NK-92 treated with Interleukin-12 subunit alpha and Interleukin-12 subunit beta, amount 100 ng/mL, for 24 hours (cell line): ENCODE measurements at regions not wholly inside any gene's neighbourhood (a gene's known extent, or its start where the extent isn't known, plus 50 kb on each side); places are given as distances from the start of the nearest gene placed in this dataset.
"Not testable (repeated sequence)": the region's sequence is repeated elsewhere in the genome, so short reads cannot be mapped to it uniquely, and the experiment has no call there.

ENCODE experiments used
- DNase-seq: peaks from one replicate; lab custom pipeline; 2025; lab: John Stamatoyannopoulos, UW

DNA sequence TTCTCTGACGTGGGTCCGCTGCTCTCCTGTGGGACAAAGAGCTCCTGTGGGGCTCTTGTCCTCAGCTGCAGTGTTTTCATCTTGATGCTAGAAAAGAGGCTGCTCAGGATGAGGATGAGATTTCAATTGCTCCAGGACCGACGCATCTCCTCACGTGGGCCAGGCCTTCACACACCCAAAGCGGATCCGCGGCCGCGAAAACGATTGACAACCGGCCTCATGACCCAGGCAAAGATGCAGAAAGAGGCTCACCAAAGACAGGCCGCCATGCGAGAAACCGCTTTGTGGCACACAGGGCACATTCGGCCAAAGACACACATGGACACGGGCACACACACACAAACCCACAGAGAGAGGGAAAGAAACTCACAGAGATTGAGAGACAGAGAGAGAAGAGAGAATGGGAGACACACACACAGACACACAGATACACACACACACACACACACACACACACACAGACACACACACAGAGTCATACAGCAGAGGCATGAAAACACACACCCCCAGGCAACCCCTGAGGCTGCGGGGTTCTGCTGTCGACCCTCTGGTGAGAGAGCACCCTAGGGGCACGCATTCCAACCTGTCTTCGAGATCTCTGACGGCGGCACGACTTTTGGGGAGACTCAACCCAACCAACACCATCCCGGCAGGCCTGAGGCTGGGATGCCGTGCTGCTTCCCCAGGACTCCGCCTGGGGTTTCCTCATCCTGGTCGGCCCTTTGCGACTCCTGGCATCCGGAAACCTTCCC lies 168.5 kb upstream of the ZNF337 start:
- DNase-seq, result not testable (repeated sequence)

- DNase-seq, result no peak
These were observed 167.8 kb upstream of the ZNF337 start for GRCh38 chr20:25864326-25864962.

- DNase-seq, result no peak
These were observed 167.1 kb upstream of the ZNF337 start for GRCh38 chr20:25863536-25864325.

- not testable (repeated sequence) for DNase-seq
These were observed 166.4 kb upstream of the ZNF337 start for GRCh38 chr20:25862967-25863530.

- DNase-seq, result no peak
These were observed 164.0 kb upstream of the ZNF337 start for GRCh38 chr20:25860531-25861150.

DNA sequence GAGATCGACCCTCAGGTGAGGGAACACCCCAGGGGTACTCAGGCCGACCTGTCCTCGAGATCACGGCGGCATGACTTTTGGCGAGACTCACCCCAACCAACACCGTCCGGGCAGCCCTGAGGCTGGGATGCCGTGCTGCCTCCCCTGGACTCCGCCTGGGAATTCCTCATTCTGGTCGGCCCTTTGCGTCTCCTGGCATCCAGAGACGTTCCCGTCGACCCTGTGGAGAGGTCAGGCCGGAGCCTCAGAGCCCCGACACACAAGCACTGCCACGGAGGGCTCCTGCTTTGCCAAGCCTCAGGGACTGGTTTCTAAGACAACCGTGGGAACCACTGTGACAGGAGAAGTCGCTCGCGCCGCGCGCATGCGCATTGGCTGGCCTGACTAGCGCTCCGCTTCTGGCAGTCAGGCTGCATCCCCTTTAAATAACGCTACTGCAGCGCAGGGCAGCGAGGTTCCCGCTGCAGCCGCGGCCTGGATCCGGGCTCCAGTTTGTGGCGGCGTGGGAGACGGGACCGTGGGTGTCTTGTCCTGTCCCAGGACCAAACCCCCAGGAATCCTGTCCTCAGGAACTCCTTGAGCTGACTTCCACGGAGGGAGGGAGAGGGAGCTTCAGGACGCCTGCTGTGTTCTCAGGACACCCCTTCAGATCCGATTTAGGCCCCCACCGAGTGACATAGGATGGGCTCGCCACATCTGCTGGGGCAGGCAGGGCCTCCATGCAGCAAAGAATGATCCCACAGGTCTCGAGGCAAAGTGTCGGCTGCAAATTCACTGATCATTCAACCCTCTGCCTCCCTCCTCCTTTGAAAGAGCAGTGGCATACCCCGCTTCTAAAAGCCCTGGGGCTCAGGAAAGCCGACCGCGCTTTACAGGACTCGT lies 163.2 kb upstream of the ZNF337 start:
- no peak for DNase-seq

GRCh38 chr20:25858495-25859425 lies 162.1 kb upstream of the ZNF337 start:
- DNase-seq, result no peak

DNA sequence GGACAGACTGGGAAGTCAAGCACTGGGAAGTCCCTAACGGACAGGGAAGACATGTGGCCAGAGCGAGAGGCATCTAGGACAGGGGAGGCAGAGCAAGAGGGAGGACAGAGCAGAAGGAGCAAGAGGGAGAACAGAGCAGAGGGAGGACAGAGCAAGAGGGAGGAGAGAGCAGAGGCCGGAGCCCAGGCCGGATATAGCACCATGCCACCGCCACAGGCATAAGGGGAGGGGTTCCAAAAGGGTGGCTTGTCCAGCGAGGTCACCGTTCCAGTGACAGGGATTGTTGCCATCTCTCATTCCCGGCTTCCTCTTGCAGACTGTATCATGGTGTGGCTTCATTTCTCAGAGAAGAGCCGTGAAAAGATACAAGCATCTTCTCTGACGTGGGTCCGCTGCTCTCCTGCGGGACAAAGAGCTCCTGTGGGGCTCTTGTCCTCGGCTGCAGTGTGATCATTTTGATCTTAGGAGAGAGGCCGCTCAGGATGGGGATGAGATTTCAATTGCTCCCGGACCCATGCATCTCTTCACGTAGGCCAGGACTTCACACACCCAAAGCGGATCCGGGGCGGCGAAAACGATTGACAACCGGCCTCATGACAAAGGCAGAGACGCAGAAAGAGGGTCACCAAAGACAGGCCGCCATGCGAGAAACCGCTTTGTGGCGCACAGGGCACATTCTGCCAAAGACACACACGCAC lies 160.6 kb upstream of the ZNF337 start:
- not testable (repeated sequence) for DNase-seq

DNA sequence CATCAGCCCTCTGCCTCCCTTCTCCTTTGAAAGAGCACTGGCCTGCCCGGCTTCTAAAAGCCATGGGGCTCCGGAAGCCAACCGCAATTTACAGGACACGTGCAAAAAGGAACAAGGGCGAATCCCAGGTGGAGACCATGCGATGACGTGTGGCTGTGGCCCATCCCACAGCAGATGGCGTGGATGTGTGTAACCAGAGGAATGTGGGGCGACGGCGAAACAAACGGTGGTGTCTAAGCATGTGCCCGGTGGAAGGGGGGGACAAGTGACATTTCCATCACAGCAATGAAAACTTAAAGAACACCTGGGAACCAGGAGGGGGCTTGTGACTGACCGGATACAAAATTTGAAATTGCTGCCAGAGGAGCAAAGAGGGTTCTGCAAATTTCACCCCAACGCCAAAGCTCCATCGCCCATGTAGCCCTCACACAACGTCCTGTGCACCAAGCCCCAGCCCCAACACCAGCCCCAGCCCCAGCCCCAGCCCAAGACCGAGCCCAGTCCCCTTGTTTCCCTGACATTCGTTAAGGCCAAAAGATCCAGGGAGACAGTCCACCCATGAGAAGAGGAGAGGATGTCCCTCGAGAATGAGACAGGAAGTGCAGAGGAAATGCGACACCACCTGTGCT lies 159.7 kb upstream of the ZNF337 start:
- no peak for DNase-seq

DNA sequence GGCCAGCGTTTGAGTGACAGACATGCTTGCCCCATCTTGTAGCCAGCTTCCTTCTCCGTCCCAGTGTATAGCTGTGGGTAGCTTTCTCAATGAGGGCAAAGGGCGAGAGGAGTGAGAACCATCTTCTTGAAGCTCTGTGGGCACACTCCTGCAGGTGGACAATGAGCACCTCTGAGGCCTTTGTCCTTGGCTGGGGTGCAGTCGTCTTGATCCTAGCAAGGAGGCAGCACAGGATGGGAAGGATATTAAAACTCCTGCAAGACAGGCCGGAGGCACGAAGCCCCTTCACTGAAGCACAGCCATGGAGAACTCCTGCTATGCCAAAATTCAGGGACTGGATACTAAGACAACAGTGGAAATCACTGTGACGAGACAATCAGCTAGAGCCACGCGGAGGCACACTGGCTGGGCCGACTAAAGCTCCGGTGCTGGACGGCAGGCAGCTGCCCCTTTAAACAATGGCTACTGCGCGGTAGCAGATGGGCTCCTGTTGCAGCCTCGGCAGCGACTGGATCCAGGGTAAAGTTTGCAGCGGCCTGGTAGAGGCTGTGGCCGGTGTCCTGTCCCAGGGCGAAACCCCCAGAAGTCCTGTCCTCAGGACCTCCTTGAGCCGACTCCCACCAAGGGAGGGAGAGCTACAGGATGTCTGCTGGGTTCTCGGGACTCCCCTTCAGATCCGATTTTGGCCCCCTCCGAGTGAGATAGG lies 159.0 kb upstream of the ZNF337 start:
- not testable (repeated sequence) for DNase-seq

GRCh38 chr20:25854666-25855065 lies 158.0 kb upstream of the ZNF337 start:
- DNase-seq, result not testable (repeated sequence)

GRCh38 chr20:25853718-25854388 lies 157.2 kb upstream of the ZNF337 start:
- not testable (repeated sequence) for DNase-seq

DNA sequence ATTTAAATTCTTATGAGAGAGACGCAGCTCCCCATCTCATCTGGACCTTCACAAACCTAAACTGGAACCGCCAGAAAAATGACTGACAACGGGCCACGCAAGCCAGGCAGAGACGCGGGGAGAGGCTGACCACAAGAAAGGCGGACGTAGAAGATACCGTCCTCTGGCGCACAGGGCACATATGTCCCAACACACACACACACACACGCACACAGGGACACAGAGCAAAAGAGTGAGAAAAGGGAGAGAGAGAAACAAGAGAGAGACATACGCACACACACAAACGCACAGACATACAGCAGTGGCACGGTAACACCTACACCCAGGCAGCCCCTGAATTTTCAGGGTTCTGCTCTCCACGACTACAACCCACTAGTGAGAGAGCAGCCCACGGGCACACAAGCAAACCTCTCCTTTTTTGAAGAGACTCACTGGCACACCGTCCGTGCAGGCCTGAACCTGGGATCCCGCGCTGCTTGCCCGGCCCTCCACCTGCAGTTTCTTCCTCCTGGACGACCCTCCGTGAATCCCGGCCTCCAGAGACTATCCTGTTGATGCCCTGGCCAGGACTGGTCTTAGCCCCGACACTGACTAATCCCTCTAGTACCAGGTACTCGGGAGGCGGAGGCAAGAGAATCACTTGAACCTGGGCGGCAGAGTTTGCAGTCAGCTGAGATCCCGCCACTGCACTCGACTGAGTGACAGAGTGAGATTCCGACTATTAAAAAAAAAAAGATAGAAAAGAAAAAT lies 156.5 kb upstream of the ZNF337 start:
- not testable (repeated sequence) for DNase-seq

DNA sequence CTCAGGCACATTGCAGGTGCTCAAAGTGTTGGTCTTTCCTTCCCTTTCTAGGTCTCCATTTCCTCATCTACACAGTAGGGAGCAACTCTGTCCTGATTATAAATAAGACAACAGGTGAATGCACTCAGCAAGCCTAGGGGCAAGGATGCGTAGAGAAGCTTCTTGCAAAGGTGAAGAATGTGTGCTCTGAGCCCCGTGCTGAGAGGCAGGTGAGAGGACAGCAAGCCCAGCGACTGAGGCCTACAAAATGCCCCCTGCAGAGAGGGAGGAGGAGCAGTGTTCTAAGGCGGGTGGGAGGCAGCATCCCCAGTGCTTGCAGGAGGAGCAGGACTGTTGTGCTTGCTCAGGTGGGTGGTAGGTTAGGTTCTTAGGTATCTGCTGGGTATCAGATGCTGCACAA lies 153.5 kb upstream of the ZNF337 start:
- DNase-seq, result not testable (repeated sequence)

- DNase-seq, result no peak
These were observed 151.6 kb upstream of the ZNF337 start for GRCh38 chr20:25848222-25848621.

- DNase-seq, result not testable (repeated sequence)
These were observed 148.0 kb upstream of the ZNF337 start for GRCh38 chr20:25844640-25845039.

GRCh38 chr20:25813511-25813910 lies 116.9 kb upstream of the ZNF337 start:
- not testable (repeated sequence) for DNase-seq
